GM18861 (cell line): ENCODE measurements at regions not wholly inside any gene's neighbourhood (a gene's known extent, or its start where the extent isn't known, plus 50 kb on each side); places are given as distances from the start of the nearest gene placed in this dataset.
"Not testable (repeated sequence)": the region's sequence is repeated elsewhere in the genome, so short reads cannot be mapped to it uniquely, and the experiment has no call there.

Experiments used
- ATAC-seq: cut with Tn5 transposase; IDR thresholded peaks from one replicate; pipeline ENCODE4 v1.9.1; 2021; ENCODE audit not compliant: unreplicated experiment

DNA sequence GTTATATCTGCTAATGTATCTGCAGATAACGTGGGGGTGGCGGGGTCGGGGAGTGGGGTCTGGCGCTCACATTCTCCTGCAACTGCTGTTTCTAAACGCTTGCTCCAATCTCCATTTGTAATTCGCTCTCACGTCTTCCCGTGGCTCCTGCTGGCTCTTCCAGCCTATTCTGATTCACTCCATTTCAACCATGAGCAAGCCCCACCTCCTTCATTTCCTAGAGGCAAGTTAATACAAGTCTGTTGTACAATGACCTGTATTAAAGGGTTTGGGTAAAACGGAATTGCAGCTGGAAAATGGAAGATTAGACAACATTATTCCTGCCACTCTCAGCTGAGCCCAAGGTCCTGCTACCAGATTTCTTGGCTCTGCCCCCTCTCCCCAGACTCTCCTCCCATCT lies 132.3 kb downstream of the CSNK2A3 start:
- ATAC-seq, result no peak

DNA sequence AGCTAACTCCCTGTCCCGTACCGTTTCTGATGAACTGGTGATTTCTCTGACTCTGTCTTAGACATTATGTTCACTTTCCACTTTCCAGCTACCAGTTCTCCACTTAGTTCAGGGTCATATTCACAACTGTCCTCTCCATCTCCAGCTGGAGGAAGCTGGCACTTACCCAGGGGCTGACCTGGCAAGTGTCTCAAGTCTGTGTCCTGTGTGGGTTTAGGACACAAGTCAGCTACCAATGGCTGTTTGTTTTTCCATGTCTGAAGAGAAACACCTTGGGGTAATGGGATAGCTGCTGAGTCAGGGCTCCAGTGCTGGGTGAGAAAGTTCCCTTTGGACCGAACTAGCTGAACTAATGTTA lies 134.4 kb downstream of the CSNK2A3 start:
- no peak for ATAC-seq

DNA sequence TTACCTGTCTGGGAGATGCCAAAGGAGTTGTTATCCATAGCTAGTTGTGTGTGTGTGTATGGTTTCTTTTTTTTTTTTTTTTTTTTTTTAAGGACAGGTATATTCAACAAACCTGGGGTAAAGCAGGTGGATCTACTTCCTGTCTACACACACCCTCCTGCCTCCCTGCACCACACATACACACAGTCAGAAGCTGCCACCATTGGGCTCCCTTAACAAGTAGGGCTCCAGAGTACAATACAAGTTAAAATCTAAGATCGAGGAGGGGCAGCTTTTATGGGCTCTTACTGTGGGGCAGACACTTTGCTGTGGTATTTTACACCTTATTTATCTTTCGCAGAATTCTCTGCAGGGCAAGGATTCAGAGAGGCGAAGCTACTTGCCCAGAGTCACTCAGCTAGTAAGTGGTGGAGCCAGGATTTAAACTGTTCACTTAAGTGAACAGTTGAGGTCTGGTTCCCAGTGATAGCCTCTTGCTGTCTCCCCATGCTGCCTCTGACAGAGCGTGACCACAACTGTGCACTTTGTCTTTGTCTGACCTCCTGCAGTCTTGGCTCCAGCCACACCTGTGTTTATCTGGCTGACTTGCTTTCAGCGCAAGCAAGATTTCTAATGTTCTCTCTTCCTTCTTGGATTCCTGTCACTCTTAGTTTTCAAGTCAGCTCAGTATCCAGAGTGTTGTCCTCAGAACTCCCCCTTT lies 135.0 kb downstream of the CSNK2A3 start:
- ATAC-seq, result no peak

DNA sequence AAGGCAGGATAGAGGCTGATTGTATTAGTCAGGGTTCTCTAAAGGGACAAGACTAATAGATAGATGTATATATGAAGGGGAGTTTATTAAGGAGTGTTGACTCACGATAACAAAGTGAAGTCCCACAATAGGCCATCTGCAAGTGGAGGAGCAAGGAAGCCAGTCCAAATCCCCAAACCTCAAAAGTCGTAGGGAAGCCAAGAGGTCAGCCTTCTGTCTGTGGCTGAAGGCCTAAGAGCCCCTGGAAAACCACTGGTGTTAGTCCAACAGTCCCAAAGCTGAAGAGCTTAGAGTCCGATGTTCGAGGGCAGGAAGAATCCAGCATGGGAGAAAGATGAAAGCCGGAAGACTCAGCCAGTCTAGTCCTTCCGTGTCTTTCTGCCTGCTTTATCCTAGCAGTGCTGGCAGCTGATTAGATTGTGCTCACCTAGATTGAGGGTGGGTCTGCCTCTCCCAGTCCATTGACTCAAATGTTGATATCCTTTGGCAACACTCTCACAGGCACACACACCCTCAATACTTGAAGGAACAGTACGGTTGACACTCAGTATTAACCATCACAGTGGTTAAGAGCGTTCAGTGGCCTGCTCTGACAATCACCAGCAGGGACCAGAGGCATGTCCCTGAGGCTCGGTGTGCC lies 135.6 kb downstream of the CSNK2A3 start:
- no peak for ATAC-seq

DNA sequence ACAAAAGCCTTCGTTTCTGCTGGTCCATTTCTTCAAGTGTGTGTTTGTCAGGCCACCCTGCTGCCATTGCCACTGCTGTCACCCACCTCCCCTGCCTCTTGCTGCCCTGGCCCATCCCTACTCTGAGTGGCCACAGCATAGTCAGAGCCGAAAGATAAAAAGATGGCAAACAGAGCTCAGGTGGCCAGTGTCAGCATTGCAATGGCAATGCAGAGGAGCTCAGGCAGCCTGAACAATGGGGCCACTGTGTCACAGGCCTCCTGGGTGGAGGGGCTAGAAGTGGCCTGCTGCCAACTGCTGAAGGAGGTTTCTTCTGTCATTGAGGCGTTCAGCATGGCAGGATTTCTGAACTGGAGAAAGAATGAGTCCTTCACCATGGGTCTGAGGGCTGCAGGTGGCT lies 137.1 kb downstream of the CSNK2A3 start:
- no peak for ATAC-seq

DNA sequence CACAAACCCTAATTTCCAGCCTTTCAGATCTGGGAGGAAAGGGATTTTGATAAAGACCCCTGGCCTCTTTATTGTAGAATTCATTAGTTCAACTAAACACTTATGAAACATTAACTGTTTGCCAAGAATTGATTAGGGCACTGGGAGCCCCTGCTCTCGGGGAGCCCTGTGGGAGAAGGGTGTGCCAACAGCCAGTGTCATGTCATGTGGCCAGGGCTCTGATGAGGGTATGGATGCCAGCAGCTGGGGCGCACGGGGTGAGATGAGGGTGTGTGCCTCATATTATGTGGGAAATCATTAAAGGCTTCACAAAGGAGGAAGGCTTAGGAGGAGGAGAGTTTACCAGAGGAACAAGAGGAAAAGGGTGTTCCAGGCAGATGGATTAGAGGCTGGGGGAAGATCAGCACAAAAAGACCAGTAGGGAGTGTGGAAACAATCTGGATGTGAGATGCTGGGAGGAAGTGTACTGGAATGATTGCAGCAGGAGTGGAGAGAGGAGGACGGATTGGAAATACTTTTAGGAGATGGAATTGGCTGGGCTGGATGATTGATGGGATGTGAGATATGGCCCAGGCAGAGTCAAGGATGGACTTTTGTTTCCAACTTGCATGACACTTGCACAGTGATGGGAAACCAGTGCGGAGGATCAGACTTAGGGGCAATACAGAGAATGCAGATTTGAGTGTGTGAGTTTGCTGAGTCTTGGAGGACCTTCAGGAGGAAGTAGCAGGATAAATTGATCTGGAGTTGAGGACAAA lies 137.8 kb downstream of the CSNK2A3 start:
- no peak for ATAC-seq

DNA sequence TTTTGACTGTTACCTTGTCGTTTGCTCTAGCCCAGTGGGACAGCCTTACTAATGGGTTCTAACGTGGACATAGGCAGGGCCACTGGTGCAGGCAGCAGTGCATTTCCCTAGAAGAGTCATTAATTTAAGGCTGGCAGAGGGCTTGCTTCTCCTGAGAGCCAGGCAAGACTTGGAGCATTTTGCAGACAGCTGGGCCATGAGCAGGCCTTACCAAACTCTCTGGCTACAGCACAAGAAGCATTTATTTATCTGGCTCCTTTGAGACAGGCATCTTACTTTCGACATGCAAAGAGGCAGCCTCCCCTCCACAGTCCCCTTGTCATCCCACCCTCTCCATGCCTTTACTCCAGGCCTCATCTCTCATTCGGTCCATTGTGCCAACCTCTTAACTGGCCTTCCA lies 139.9 kb downstream of the CSNK2A3 start:
- ATAC-seq, result no peak

DNA sequence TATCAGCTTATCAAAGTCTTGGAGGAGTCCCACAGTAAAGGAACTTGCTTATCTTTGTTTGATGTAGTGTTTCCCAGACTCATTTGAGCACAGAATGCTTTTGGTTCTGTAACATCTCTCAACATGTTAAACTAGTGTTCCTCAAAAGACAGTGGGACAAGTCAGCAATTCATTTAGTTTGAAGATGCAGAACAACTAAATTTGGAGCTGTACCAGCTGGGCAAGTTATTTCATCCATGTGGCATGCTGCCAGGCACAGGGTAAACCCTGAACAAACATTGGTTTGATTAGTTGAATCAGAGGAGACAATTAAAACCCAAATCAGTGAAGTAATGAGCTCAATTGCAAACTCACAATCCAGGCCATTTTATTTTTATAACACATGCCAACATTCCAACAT lies 141.2 kb downstream of the CSNK2A3 start:
- no peak for ATAC-seq

DNA sequence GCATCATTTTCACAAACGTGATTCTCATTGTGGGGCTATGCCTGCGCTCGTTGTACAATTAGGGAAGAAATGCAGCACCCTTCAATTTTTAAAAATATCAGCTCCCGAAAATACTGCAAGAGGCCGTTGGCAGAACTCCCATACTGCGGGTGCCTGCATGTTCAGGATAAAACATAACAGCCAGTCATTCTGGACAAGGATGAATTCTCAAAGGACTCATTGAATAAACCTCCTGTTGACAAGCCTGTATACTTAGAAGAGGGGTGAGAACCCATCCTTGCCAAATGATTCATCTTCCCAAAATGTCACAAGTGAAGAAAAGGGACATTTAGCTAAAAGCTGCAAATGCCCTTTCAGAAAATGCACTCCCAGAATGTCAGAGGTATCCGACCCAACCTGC lies 141.9 kb downstream of the CSNK2A3 start:
- no peak for ATAC-seq

DNA sequence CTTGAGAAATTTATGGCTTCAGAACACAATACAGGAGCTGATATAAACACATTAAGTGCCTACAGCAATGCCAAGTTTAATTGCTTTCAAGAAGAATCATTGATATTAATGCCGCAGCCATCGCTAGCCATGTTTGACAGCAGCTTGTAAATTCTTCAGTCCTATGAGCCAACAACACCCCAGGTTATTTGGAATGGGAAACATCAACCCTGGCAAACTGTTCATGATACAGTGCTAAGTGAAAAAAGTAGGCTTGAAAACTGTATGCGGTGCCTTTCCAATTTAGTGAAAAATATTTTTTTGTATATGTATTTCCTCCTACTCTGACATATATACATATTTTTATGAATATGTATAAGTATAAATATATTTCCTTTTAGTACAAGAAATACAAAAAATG lies 142.6 kb downstream of the CSNK2A3 start:
- ATAC-seq, result no peak

DNA sequence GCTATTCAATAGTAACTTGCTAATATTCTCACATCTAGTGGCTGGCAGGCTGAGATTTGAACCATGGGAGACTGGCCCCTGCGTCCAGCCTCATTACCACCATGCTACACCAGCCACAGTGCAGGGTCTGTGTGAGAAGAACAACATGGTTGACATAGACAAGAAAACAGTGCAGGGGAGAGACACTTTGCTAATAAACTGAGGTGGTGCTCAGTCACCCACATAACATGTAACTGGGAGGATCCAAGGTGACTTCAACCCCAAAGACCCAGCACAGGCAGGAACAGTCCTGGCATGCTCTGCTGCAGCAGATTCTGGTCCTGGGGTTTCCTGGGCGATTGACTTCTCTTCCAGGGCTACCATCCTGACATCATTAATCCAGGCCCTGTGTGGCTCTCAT lies 143.1 kb downstream of the CSNK2A3 start:
- no peak for ATAC-seq

DNA sequence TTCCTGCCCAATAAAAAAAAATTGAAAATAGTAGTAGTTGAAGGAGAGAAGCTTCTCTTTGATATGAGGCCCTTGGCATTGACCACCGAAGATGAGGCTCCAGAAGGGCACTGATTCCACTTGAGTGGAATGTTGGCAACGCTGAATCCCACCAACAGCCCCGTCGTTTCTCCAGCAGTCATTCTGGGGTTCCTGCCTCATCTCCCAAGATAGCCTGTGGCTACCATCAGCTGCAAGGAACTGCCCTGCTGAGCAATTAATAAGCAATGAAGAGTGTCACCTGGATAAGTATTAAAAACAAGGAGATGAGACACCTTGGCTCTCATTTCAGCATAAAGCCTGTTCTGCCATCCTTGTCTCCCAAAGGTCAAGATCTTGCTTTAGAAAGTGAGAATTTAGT lies 144.1 kb downstream of the CSNK2A3 start:
- no peak for ATAC-seq

DNA sequence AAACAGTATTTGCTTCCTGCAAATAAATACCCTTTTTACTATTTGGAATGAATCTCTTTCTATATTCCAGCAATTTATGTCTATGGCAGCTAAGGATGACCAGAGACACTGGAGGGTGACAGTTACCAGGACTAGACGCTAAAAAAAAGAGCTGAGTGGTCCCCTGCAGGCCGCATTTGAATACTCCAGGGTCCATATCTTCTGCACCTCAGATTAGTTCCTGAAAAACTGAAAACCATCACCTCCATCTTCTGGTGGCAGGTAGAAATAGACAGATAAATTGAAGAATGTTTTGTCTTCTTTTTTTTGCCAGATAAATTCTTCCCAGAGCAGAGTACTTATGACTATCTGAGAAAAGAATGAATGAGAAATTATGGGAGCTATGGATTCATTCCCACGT lies 145.6 kb downstream of the CSNK2A3 start:
- no peak for ATAC-seq

DNA sequence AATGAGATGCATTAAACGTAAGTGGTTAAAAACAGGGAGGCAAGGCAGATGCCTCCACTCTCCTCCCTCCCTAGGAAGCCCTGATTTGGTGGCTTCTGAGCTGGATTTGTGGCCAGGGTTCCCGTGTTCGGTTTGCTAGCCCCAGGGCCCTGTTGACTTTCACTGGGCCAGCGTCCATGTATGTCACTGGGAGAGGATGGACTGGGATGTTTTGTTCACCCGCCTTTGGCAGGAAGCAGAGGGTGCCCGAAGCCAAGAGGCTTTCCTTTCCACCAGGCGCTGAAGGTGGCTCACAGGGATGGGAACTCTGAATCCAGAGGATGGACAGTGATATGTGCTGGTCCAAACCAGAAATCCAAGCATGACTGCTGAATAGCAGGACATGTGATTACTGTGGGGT lies 146.6 kb downstream of the CSNK2A3 start:
- ATAC-seq, result no peak

DNA sequence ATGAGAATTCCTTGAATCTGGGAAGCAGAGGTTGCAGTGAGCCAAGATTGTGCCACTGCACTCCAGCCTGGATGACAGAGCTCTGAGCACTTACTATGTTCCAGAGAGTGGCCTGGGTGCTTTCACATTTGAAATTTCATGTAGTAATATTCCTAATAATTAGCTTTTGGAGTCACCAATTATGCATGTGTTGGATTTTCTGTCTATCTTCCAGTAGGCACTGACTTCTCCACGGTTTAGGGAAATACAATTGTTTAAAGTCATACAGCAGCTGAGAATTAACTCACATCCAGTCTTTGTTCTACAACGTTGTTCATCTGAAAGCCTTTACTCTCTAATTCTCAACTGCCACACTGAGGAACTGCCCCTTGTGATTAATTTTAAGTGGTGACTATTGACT lies 150.2 kb downstream of the CSNK2A3 start:
- ATAC-seq, result no peak

DNA sequence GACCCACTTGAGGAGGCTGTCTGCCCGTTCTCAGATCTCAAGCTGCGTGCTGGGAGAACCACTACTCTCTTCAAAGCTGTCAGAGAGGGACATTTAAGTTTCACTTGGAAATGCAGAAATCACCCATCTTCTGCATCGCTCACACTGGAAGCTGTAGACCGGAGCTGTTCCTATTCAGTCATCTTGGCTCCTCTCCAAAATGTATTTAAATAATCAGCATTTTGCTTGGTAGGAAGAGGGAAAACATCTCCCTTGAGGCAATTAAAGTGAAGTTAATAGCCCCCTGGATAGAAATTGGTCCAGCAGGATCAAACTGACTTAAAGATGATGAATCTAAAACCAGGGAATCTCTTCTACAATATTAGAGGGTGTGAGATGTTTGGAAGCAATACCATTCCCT lies 151.7 kb downstream of the CSNK2A3 start:
- not testable (repeated sequence) for ATAC-seq

DNA sequence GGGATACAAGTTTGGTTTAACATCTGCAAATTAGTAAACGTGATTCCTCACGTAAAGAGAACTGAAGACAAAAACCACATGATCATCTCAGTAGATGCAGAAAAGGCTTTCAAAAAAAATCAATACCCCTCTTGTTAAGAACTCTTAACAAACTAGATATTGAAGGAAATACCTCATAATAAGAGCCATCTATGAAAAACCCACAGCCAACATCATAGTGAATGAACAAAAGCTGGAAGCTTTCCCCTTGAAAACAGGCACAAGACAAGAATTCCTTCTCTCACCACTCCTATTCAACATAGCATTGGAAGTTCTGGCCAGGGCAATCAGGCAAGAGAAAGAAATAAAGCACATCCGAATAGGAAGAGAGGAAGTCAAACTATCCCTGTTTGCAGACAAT lies 160.5 kb downstream of the CSNK2A3 start:
- no peak for ATAC-seq

DNA sequence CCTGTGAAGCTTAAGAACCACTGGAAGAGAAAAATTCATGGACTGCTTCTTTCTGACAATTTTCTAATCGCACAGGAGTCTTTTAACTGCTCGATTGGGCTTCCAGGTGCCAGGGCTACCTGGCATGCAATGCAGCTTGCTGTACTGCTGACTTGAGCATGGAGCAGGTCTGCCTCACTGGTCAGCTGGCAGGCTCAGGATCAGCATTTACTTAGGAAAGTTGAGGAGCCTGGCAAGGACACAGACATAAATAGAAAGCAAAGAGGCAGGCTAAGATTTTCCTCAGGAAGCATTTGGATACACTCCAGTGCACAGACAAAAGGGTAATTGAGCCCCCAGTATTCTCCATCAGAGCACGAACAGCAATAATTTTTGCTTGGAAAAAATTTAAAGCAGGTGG lies 163.5 kb downstream of the CSNK2A3 start:
- ATAC-seq, result no peak

DNA sequence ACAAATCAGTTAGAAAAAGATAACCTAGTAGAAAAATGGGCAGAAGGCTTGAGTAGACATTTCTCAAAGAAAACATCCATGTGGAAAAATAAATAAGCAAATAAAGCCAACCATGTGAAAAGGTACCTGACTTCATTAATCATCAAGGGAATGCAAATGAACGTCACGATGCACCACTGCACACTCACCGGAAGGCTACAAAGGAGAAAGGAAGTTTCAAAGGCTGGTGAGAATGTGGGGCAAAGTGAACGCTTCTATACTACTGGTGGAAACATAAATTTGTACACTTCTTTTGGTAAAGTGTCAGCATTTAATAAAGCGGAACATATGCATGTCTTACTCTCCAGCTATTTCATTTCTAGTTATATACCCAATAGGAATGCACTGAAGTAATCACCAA lies 166.8 kb downstream of the CSNK2A3 start:
- peak; percentile 67 for ATAC-seq

DNA sequence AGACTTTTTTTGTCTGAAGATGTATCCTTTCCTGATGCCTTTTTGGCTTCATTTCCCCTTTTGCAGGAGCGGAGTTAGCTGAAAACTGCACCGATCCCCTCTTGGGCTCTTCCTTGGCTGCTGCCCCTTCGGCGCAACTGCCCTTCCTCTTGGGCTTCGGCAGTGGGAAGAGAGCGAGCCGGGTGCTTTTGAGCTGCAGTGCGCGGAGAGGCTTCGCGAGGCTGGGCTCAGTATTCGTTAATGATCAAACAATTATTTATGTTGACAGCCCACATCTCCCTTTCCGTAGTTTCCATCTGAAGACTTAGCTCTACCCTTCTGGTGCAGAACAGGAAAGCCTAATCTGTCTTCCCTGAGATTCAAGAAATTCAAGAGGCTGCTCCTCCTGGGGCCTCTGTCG lies 170.8 kb downstream of the CSNK2A3 start:
- no peak for ATAC-seq

DNA sequence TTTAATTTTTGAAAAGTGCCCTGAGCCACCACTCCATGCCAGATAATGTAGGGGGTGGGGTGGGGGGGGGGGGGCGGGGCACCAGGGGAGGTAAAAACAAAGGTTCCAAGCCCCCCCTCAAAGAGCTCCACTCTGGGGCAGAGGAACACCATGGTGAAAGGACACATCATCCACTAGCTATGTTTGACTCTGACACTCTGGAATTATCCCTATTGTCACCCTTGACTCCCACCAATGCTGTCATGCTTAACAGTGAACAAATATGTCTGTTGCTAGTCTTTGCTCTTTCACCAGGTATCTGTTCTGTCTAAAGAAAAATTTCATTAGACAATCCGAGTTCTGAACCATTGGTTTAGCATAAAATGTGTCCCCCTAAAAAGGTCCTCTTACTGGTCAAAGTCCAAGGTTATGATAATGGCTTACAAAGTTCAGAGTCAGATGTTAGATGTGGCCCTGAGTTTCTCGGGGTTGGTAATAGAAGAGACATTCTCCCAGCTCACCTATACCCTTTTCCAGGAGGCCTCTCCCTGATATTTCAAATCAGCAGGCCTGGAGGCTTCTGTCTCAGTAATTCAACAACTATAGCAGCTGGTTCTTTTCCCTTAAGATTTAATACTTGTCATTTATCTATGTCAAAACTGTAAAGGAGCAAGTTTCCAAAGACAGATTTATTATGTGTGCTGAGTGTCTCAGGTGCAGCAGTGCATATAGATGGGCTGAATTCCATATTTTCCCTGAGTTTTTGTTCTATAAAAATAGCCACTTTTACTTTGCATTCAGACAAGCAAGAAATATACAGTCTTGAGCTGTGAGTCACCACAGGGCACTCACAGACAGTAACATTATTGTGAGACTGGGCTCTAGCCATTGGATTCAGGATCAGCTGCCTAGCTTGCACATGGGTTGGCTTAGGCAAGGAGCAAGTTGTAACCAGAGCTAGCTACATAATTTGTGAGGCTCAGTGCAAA lies 174.1 kb downstream of the CSNK2A3 start:
- no peak for ATAC-seq
